Transverse colon (tissue), 4 donors: ENCODE measurements at regions not wholly inside any gene's neighbourhood (a gene's known extent, or its start where the extent isn't known, plus 50 kb on each side); places are given as distances from the start of the nearest gene placed in this dataset.

ENCODE experiments used
- DNase-seq: peaks from one replicate; pipeline ENCODE4 v3.0.0-alpha.2; 2019
- H3K27ac ChIP-seq, 4 donors: fragments of 200-600 bp; sonication (generic); 2 replicates each; pipeline ENCODE4 v1.5.1; 2016 to 2018; ENCODE audit warnings: inconsistent platforms in 4 of 4
- H3K27me3 ChIP-seq: fragments of 200-600 bp; sonication (generic); 2 replicates; pipeline ENCODE4 v1.5.1; 2017; ENCODE audit warnings: inconsistent platforms
- H3K36me3 ChIP-seq, 4 donors: fragments of 200-600 bp; sonication (generic); 2 replicates each; pipeline ENCODE4 v1.5.1; 2017 to 2019; ENCODE audit warnings: inconsistent platforms in 4 of 4
- H3K4me1 ChIP-seq, 4 donors: fragments of 200-600 bp; sonication (generic); 2 replicates each; pipeline ENCODE4 v1.5.1; 2017 to 2020; ENCODE audit warnings: inconsistent platforms in 4 of 4
- H3K4me3 ChIP-seq, 4 donors: fragments of 200-600 bp; sonication (generic); 1 replicate in 1 of 4; 2 replicates in 3 of 4; pipeline versions ENCODE4 v1.5.1 to v1.6.1; 2017 to 2019; ENCODE audit warnings: inconsistent platforms in 4 of 4
- H3K9me3 ChIP-seq, 2 donors: fragments of 200-600 bp; sonication (generic); 2 replicates each; pipeline ENCODE4 v1.5.1; 2017 to 2019; ENCODE audit warnings: inconsistent platforms in 2 of 2
- EP300 ChIP-seq: sonication (generic); formaldehyde crosslinking; IDR thresholded peaks from one replicate; pipeline ENCODE4 v1.6.1; 2017; ENCODE audit warnings: antibody characterized with exemption, low read depth
- POLR2A ChIP-seq: fragments of 450-650 bp; IDR thresholded peaks from one replicate; pipeline ENCODE4 v1.6.1; 2016; ENCODE audit warnings: antibody characterized with exemption, mild to moderate bottlenecking, moderate library complexity
- POLR2AphosphoS5 ChIP-seq, 3 donors: sonication (generic); formaldehyde crosslinking; IDR thresholded peaks; one replicate each; pipeline ENCODE4 v1.6.1; 2016; ENCODE audit warnings: antibody characterized with exemption in 3 of 3
- WGBS, 2 donors: methylation state at CpG; one replicate each; pipeline ENCODE4 v1.1.5; 2018; ENCODE audit warnings: low coverage in 1 of 2; 5-methylcytosine and 5-hydroxymethylcytosine counted together
- in situ Hi-C, 4 donors: fragments of 200-750 bp; cut with MboI; loops; one replicate each; pipeline versions ENCODE4 v1.15.0 to v1.15.1; 2017; ENCODE audit warnings: low sequenced_read_pairs in 3 of 4, low pct_ligation_motif_present in 1 of 4, low pct_unique_long_range_greater_than_20kb in 1 of 4
- intact Hi-C: fragments of 100-400 bp; cut with DNase I; formaldehyde crosslinking; loops from one replicate; pipeline ENCODE4 v1.15.1; 2023; ENCODE audit warnings: low total_unique reads
- TF ChIP-seq, protein P1 (sequence below), 5 experiments: fragments of 200-600 bp in 3 of 5; fragments of 450-650 bp in 2 of 5; sonication (generic) in 3 of 5; IDR thresholded peaks; 1 replicate in 2 of 5; 2 replicates in 3 of 5; pipeline ENCODE4 v1.5.1; 2016 to 2017; ENCODE audit warnings: antibody characterized with exemption in 5 of 5, inconsistent platforms in 3 of 5, mild to moderate bottlenecking in 2 of 5, moderate library complexity in 1 of 5

DNA sequence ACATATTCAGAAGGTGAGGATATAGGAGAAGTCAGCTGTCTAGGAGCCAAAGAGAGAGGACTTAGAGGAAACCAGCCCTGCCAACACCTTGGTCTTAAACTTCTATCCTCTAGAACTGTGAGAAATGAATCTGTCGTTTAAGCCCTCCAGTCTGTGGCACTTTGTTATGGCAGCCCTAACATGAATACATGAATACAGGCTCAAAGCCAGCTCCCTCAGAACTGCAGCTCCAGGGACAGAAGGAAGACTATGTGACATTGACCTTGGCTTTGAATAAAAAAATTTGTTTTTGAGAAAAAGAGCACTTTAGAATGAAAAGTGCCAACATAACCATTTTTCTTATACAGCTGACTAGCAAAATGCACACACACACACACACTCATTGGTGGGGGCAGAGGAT lies 110.9 kb upstream of the ATP2B2 start:
- in situ Hi-C loops, result no loop called here

DNA sequence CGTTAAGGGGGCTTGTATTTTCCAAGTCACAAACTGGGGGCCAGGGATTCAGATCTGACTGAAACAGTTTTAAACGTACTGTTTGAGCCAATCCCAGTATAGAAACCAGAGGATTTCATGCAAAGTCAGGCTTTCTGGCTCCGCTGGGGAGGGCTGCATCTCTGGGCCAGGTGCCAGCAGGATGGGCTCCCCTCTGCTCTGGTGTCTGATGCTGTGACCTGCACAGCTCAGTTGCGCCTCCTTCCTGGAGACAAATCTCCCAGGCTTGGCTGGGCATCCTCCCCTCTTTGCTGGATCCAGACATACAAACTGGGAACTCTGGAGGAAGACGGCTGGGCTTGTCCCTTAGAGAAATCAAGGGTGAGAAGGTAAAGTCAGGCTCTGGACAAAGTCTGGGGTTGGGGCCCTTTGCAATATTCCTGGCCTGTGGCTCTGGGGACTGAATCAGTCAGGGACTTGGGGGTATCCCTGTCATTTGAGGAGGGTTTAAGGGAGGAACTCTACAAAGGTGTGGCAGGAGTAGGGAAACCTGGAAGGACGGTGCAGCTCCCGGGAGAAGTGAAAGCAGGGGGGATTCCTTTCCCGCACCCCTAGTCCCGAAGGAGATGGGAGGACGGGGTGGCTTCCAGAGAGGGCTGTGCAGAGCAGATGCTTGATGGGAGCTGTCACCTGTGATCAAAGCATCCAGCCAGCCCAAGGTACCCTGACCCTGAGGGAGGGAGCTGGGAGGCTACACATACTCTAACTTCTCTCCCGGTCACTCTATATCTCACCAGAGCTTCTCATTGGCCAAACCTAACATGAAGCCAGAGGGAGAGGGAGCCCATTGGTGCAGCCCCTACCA lies 114.8 kb upstream of the ATP2B2 start:
- intact Hi-C loops, result no loop called here
- in situ Hi-C loops, result no loop called here
- H3K27me3 ChIP-seq, result no peaks in the 10 kb centered on the region

More for the DNA sequence above, 110.9 kb upstream of the ATP2B2 start:
- TF ChIP-seq POLR2AphosphoS5 (IDR thresholded peaks at IDR 0.05) (no peak), EP300 (no peak), POLR2A (no peak)
- TF ChIP-seq, protein P1, sequence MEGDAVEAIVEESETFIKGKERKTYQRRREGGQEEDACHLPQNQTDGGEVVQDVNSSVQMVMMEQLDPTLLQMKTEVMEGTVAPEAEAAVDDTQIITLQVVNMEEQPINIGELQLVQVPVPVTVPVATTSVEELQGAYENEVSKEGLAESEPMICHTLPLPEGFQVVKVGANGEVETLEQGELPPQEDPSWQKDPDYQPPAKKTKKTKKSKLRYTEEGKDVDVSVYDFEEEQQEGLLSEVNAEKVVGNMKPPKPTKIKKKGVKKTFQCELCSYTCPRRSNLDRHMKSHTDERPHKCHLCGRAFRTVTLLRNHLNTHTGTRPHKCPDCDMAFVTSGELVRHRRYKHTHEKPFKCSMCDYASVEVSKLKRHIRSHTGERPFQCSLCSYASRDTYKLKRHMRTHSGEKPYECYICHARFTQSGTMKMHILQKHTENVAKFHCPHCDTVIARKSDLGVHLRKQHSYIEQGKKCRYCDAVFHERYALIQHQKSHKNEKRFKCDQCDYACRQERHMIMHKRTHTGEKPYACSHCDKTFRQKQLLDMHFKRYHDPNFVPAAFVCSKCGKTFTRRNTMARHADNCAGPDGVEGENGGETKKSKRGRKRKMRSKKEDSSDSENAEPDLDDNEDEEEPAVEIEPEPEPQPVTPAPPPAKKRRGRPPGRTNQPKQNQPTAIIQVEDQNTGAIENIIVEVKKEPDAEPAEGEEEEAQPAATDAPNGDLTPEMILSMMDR (IDR thresholded peaks at IDR 0.05), result no peak
- no peak overlapping the region for H3K4me3 ChIP-seq
- DNase-seq, result no peak
- no peaks in the 10 kb centered on the region for H3K27me3 ChIP-seq
- H3K4me1 ChIP-seq, result no peaks in the 10 kb centered on the region
- no peaks in the 10 kb centered on the region for H3K36me3 ChIP-seq
- 64% methylated on average over 1 of the region's 1 CpG; no CpG with 5 or more reads in 1 of the 2 donors for WGBS, 2 donors
- H3K9me3 ChIP-seq, result no peaks in the 10 kb centered on the region
- intact Hi-C loops, result no loop called here
- no peak overlapping the region for H3K27ac ChIP-seq

DNA sequence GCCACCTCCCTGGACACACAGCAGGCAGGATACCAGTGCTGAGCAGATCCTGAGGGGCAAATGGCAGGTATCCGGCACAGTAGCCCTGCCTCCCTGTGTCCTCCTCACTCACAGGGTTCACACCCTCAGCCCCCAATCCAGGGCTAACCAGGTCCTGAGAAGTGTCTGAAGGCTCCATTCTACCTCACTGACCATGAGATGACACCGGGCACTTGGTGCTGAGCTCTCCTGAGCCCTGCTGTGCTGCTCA lies 115.4 kb upstream of the ATP2B2 start:
- no peak overlapping the region for H3K4me3 ChIP-seq
- WGBS, 2 donors, result 51% methylated on average over 2 of the region's 2 CpGs; no CpG with 5 or more reads in 1 of the 2 donors
- H3K36me3 ChIP-seq, result no peaks in the 10 kb centered on the region
- H3K27me3 ChIP-seq, result no peaks in the 10 kb centered on the region
- intact Hi-C loops, result no loop called here
- H3K9me3 ChIP-seq, result no peaks in the 10 kb centered on the region
- in situ Hi-C loops, result no loop called here
- H3K27ac ChIP-seq, result no peak overlapping the region
- TF ChIP-seq, protein P1 (IDR thresholded peaks at IDR 0.05), result no peak
- no peak for TF ChIP-seq POLR2A
- no peak for TF ChIP-seq EP300
- TF ChIP-seq POLR2AphosphoS5 (IDR thresholded peaks at IDR 0.05), result no peak
- H3K4me1 ChIP-seq, result no peaks in the 10 kb centered on the region
- no peak for DNase-seq

More for the DNA sequence above, 114.8 kb upstream of the ATP2B2 start:
- Histone ChIP-seq H3K4me1 (no peaks in the 10 kb centered on the region), H3K9me3 (no peaks in the 10 kb centered on the region), H3K27ac (no peak overlapping the region), H3K36me3 (no peaks in the 10 kb centered on the region), H3K4me3 (no peak overlapping the region)
- WGBS, 2 donors, result 17 to 56% methylated on average over 1 to 11 of the region's 11 CpGs
- TF ChIP-seq POLR2AphosphoS5 (IDR thresholded peaks at IDR 0.05), result no peak
- TF ChIP-seq EP300, result no peak
- TF ChIP-seq, protein P1 (IDR thresholded peaks at IDR 0.05), result no peak
- no peak for TF ChIP-seq POLR2A
- no peak for DNase-seq

DNA sequence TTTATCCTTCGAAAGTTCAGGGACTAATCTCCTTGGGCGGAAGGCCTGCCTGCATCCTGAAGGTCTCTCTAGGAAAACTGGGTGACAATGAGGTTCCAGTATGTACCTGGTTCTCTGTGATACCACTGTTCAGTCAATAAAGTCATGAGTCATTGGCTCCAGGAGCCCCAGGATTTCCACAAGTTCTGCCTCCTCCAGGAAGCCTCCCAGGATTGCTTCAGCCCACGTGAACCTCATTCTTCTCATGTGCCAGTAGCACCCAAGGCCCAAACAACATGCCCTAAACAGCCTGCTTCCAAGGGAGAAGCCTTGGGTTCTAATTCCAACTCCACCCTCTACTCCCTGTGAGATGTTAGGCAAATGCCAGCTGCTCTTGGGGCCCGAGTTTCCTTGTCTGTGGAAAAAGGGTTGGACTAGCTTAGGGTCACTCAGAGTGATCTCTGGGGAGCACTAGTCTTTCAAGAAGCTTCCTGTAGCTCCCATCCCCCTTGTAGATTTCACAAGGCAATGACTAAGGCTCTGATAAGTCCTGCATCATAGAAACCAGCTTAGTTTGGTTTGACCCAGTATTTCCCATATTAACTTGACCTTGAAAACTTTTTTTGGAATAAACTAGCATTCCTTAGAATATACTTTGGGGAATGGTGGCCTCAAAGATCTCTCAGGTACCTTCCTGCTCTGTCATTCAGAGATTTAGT lies 118.3 kb upstream of the ATP2B2 start:
- Histone ChIP-seq H3K27ac (no peak overlapping the region), H3K36me3 (no peaks in the 10 kb centered on the region), H3K4me3 (no peak overlapping the region), H3K4me1 (no peaks in the 10 kb centered on the region), H3K27me3 (no peaks in the 10 kb centered on the region), H3K9me3 (no peaks in the 10 kb centered on the region)
- intact Hi-C loops (no loop called here), in situ Hi-C loops (no loop called here)
- WGBS, 2 donors, result 74% methylated on average over 4 of the region's 4 CpGs; no CpG with 5 or more reads in 1 of the 2 donors
- TF ChIP-seq POLR2AphosphoS5 (IDR thresholded peaks at IDR 0.05) (no peak), EP300 (no peak), POLR2A (no peak)
- TF ChIP-seq, protein P1 (IDR thresholded peaks at IDR 0.05), result no peak
- DNase-seq, result no peak
